ENCODE measurements at regions not wholly inside any gene's neighbourhood (a gene's known extent, or its start where the extent isn't known, plus 50 kb on each side); places are given as distances from the start of the nearest gene placed in this dataset.

DNA sequence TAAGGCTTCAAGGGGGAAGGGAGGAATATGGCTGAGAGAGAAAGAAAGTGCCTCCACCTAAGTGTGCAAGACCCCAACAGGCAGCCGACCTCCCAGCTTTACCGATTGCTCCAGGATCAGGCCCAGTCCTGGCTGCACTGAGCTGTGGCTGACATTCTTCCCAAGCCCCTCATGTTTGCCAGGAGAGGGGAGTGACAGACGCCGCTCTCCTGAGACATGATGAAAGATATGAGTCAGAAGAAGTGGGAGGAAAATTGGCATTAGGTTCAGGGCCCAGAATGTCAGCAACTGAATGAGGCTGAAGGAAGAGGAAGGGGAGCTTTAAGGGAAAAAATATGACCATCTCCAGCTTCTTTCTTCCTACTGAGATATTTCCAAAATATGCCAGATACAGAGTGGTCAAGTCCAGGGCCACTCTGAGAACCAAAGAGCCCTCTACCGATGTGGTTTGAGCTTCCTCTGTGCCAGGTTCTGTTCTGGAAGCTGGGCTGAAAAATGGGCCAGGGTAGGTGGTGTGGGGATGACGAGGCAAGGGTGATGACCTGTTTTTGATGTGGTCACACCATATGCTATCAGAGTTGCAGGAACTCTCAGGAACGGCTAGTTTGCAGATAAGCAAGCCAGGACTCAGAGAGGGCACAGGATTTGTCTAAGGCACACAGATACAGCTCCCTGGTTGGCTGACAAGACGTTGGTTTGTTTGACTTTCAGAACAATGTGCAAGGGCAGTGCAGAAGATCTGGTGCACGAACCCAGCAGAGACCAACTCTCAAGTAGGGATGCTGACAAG is 176.7 kb downstream of the SOX9 start:
- ATAC-seq (no peak), DNase-seq (ENCODE audit: low spot score) (no peak)
- Mint-ChIP-seq H3K4me1 (0 out of 2 replicates have a peak, but pooled peaks cover 4% of the 10 kb centered on the region), H3K27ac (no peak overlapping the region), H3K27me3 (ENCODE audit: low read depth) (no peaks in the 10 kb centered on the region; the same call in 1 of the 2 replicates), H3K36me3 (no peaks in the 10 kb centered on the region), H3K9me3 (0 out of 2 replicates have a peak, but pooled peaks cover 3% of the 10 kb centered on the region), H3K4me3 (no peak overlapping the region)
- POLR2A ChIA-PET: no interaction called here
- TF ChIP-seq NFE2L1 (CRISPR knock-in tag; IDR thresholded peaks at IDR 0.05) (no peak), NR2C2 (CRISPR knock-in tag; IDR thresholded peaks at IDR 0.05) (no peak), MLX (CRISPR knock-in tag; IDR thresholded peaks at IDR 0.05) (no peak), HMGA2 (CRISPR knock-in tag; IDR thresholded peaks at IDR 0.05) (no peak), PRRX2 (CRISPR knock-in tag; IDR thresholded peaks at IDR 0.05) (no peak), ELF4 (CRISPR knock-in tag; IDR thresholded peaks at IDR 0.05; ENCODE audit: low read depth) (no peak), HMGXB4 (CRISPR knock-in tag; IDR thresholded peaks at IDR 0.05) (no peak)
- TF ChIP-seq, protein P1, sequence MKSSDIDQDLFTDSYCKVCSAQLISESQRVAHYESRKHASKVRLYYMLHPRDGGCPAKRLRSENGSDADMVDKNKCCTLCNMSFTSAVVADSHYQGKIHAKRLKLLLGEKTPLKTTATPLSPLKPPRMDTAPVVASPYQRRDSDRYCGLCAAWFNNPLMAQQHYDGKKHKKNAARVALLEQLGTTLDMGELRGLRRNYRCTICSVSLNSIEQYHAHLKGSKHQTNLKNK (CRISPR knock-in tag; IDR thresholded peaks at IDR 0.05): no peak
- TF ChIP-seq, protein P2, sequence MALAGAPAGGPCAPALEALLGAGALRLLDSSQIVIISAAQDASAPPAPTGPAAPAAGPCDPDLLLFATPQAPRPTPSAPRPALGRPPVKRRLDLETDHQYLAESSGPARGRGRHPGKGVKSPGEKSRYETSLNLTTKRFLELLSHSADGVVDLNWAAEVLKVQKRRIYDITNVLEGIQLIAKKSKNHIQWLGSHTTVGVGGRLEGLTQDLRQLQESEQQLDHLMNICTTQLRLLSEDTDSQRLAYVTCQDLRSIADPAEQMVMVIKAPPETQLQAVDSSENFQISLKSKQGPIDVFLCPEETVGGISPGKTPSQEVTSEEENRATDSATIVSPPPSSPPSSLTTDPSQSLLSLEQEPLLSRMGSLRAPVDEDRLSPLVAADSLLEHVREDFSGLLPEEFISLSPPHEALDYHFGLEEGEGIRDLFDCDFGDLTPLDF (CRISPR knock-in tag; IDR thresholded peaks at IDR 0.05): no peak
- CTCF ChIA-PET: interaction anchor here (1.2 to 2.0 kb wide), 2 partner anchors 134 to 242 kb away, joined by 4 to 6 read pairs; no protein-coding TSS in a partner anchor

GRCh38 chr17:72299100-72299499 is 178.3 kb downstream of the SOX9 start:
- DNase-seq (ENCODE audit: low spot score) (no peak), ATAC-seq (no peak)
- ChIA-PET POLR2A (interaction anchor here (0.6 kb wide), 2 partner anchors 129 to 709 kb away, joined by 3 to 8 read pairs; no protein-coding TSS in a partner anchor), CTCF (no interaction called here)
- no peaks in the 10 kb centered on the region; the same call in 1 of the 2 replicates for H3K27me3 Mint-ChIP-seq (ENCODE audit: low read depth)
- no peak overlapping the region for H3K4me3 Mint-ChIP-seq
- H3K9me3 Mint-ChIP-seq: 0 out of 2 replicates have a peak, but pooled peaks cover 3% of the 10 kb centered on the region
- TF ChIP-seq ZNF396 (CRISPR knock-in tag; IDR thresholded peaks at IDR 0.05; ENCODE audit: borderline replicate concordance) (no peak), ZNF512 (CRISPR knock-in tag; IDR thresholded peaks at IDR 0.05; ENCODE audit: borderline replicate concordance) (no peak), PRRX2 (CRISPR knock-in tag; IDR thresholded peaks at IDR 0.05) (no peak), RORB (CRISPR knock-in tag; IDR thresholded peaks at IDR 0.05) (no peak), SOX15 (CRISPR knock-in tag; IDR thresholded peaks at IDR 0.05) (no peak), MYBL2 (CRISPR knock-in tag; IDR thresholded peaks at IDR 0.05) (no peak), FOXP4 (CRISPR knock-in tag; IDR thresholded peaks at IDR 0.05) (no peak), RELA (CRISPR knock-in tag; IDR thresholded peaks at IDR 0.05; ENCODE audit: borderline replicate concordance) (no peak), ZNF671 (CRISPR knock-in tag; IDR thresholded peaks at IDR 0.05) (no peak)
- TF ChIP-seq, protein P3, sequence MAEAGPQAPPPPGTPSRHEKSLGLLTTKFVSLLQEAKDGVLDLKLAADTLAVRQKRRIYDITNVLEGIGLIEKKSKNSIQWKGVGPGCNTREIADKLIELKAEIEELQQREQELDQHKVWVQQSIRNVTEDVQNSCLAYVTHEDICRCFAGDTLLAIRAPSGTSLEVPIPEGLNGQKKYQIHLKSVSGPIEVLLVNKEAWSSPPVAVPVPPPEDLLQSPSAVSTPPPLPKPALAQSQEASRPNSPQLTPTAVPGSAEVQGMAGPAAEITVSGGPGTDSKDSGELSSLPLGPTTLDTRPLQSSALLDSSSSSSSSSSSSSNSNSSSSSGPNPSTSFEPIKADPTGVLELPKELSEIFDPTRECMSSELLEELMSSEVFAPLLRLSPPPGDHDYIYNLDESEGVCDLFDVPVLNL (CRISPR knock-in tag; IDR thresholded peaks at IDR 0.05; ENCODE audit: borderline replicate concordance, low read depth): no peak
- no peaks in the 10 kb centered on the region for H3K36me3 Mint-ChIP-seq
- H3K4me1 Mint-ChIP-seq: 0 out of 2 replicates have a peak, but pooled peaks cover 4% of the 10 kb centered on the region
- H3K27ac Mint-ChIP-seq: no peak overlapping the region

Data from WTC11 (cell line).